ENCODE measurements at regions not wholly inside any gene's neighbourhood (a gene's known extent, or its start where the extent isn't known, plus 50 kb on each side); places are given as distances from the start of the nearest gene placed in this dataset.
"Not testable (repeated sequence)": the region's sequence is repeated elsewhere in the genome, so short reads cannot be mapped to it uniquely, and the experiment has no call there.

- TF ChIP-seq CTCF (IDR thresholded peaks at IDR 0.05) (no peak), POLR2A (IDR thresholded peaks at IDR 0.05) (no peak)
- intact Hi-C loops (cut with DNase I; ENCODE audit: low total_unique reads), result no loop called here
- Histone ChIP-seq H3K4me1 (no peaks in the 10 kb centered on the region), H3K27me3 (no peaks in the 10 kb centered on the region), H3K4me3 (no peak overlapping the region), H3K27ac (no peak overlapping the region), H3K9me3 (no peaks in the 10 kb centered on the region), H3K36me3 (no peaks in the 10 kb centered on the region)
- DNase-seq, result no peak
These were observed 292.1 kb downstream of the RDH14 start for GRCh38 chr2:18268400-18268799.

- TF ChIP-seq CTCF (IDR thresholded peaks at IDR 0.05) (no peak), POLR2A (IDR thresholded peaks at IDR 0.05) (no peak)
- no peaks in the 10 kb centered on the region for H3K27me3 ChIP-seq
- no peaks in the 10 kb centered on the region for H3K9me3 ChIP-seq
- H3K36me3 ChIP-seq, result no peaks in the 10 kb centered on the region
- intact Hi-C loops (cut with DNase I; ENCODE audit: low total_unique reads), result no loop called here
- DNase-seq, result no peak
- H3K27ac ChIP-seq, result no peak overlapping the region
- H3K4me3 ChIP-seq, result no peak overlapping the region
- H3K4me1 ChIP-seq, result no peaks in the 10 kb centered on the region
These were observed 293.0 kb downstream of the RDH14 start for GRCh38 chr2:18267501-18267900.

- intact Hi-C loops (cut with DNase I; ENCODE audit: low total_unique reads); H3K27me3 ChIP-seq; DNase-seq; H3K36me3 ChIP-seq; H3K4me1 ChIP-seq; H3K27ac ChIP-seq; H3K4me3 ChIP-seq; H3K9me3 ChIP-seq: not testable (repeated sequence)
These were observed 293.8 kb downstream of the RDH14 start for GRCh38 chr2:18266699-18267098.

GRCh38 chr2:18265614-18266586, 294.6 kb downstream of the RDH14 start:
- Histone ChIP-seq H3K27me3 (no peaks in the 10 kb centered on the region), H3K4me3 (no peak overlapping the region), H3K4me1 (no peaks in the 10 kb centered on the region), H3K36me3 (no peaks in the 10 kb centered on the region), H3K27ac (no peak overlapping the region), H3K9me3 (no peaks in the 10 kb centered on the region)
- TF ChIP-seq CTCF (IDR thresholded peaks at IDR 0.05) (no peak), POLR2A (IDR thresholded peaks at IDR 0.05) (no peak)
- intact Hi-C loops (cut with DNase I; ENCODE audit: low total_unique reads), result no loop called here
- DNase-seq, result no peak

GRCh38 chr2:18262601-18263000, 297.9 kb downstream of the RDH14 start:
- intact Hi-C loops (cut with DNase I; ENCODE audit: low total_unique reads), result no loop called here
- Histone ChIP-seq H3K9me3 (no peaks in the 10 kb centered on the region), H3K27me3 (no peaks in the 10 kb centered on the region), H3K4me3 (no peak overlapping the region), H3K4me1 (no peaks in the 10 kb centered on the region), H3K27ac (no peak overlapping the region), H3K36me3 (no peaks in the 10 kb centered on the region)
- no peak for DNase-seq
- no peak for TF ChIP-seq CTCF (IDR thresholded peaks at IDR 0.05)
- TF ChIP-seq POLR2A (IDR thresholded peaks at IDR 0.05), result no peak
